Omental fat pad (tissue), 3 donors: ENCODE measurements at regions not wholly inside any gene's neighbourhood (a gene's known extent, or its start where the extent isn't known, plus 50 kb on each side); places are given as distances from the start of the nearest gene placed in this dataset.
"Not testable (repeated sequence)": the region's sequence is repeated elsewhere in the genome, so short reads cannot be mapped to it uniquely, and the experiment has no call there.

Experiments
- ATAC-seq: fragments of 150-250 bp; one replicate; pipeline ENCODE4 v1.9.1; 2016; ENCODE audit warnings: mild to moderate bottlenecking, moderate library complexity; ENCODE audit not compliant: low FRiP score
- DNase-seq: peaks from one replicate; pipeline ENCODE4 v3.0.0-alpha.2; 2019; ENCODE audit warnings: low spot score
- CTCF ChIP-seq, 3 donors: fragments of 450-650 bp; IDR thresholded peaks; one replicate each; pipeline ENCODE4 v1.5.1; 2016 to 2017; ENCODE audit warnings: antibody characterized with exemption in 3 of 3, mild to moderate bottlenecking in 3 of 3, moderate library complexity in 2 of 3

- TF ChIP-seq CTCF (IDR thresholded peaks at IDR 0.05) = no peak
- DNase-seq (no peak), ATAC-seq (no peak)
Measured at GRCh38 chr13:67389171-67389570, 159.0 kb upstream of the PCDH9 start.

DNA sequence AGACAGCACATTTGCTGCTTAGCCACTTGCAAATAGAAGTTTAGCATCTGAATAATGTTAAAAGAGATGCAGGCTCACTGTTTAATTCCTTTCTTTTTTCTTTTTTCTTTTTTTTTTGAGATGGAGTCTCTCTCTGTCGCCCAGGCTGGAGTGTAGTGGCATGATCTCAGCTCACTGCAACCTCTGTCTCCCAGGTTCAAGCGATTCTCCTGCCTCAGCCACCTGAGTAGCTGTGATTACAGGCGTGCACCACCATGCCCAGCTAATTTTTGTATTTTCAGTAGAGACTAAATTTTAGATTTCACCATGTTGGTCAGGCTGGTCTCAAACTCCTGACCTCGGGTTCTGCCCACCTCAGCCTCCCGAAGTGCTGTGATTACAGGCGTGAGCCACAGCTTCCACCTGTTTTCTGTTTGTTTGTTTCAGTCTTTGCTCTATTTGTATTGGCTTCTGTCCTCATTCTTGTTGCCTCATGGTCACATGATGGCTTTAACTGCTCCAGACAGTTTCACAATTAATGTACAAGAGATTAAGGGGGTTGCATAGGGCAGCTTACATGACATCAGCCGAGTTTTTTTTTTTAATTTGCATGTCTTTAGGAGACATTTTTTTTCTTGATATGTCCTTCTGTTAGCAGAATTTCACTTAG, 153.1 kb upstream of the PCDH9 start:
- DNase-seq, ATAC-seq: not testable (repeated sequence)

DNA sequence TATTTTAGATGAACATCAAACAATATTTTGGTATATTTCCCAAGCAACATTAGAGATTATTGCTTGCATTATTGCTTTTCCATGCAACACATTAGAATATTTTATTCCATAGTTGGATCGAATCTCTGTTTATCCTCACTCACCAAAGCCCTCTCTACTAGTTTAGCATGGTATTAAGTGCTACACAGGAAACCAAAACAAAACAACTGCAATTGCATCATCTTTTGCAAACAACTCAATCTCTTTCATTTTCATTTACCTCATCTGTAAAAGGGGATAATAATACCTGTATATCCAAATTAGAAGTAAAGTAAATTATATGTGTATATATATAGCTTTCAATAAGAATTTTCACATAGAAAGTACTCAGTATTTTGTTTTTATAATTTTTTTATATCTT, 147.8 kb upstream of the PCDH9 start:
- no peak for TF ChIP-seq CTCF (IDR thresholded peaks at IDR 0.05)
- no peak for DNase-seq

DNA sequence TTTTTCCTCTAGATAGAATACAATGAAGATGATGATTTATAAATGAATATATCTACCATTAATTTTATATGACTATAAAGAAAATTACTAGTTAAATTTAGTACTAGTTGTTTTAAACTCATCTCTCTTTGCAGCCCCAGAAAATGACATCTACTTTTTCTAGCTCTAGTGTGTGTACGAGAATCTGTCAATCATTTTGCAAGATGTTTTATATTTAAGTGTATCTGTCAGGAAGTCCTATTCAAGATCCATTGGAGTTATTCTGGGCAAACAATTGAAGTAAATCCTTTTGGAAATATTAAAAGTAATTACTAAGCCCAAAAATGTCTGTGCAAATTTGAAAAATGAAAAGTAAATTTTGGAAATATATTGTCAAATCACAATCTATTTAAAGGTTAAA, 144.3 kb upstream of the PCDH9 start:
- TF ChIP-seq CTCF (IDR thresholded peaks at IDR 0.05) = no peak
- ATAC-seq (no peak), DNase-seq (no peak)

More for the DNA sequence above, 147.8 kb upstream of the PCDH9 start:
- no peak for ATAC-seq

GRCh38 chr13:67372868-67373464, 142.8 kb upstream of the PCDH9 start:
- ATAC-seq (no peak), DNase-seq (no peak)

GRCh38 chr13:67369895-67370660, 139.9 kb upstream of the PCDH9 start:
- no peak for DNase-seq
- TF ChIP-seq CTCF (IDR thresholded peaks at IDR 0.05) = no peak
- no peak for ATAC-seq

More at GRCh38 chr13:67372868-67373464, 142.8 kb upstream of the PCDH9 start:
- no peak for TF ChIP-seq CTCF (IDR thresholded peaks at IDR 0.05)

GRCh38 chr13:67367399-67367798, 137.3 kb upstream of the PCDH9 start:
- ATAC-seq (no peak), DNase-seq (no peak)
- no peak for TF ChIP-seq CTCF (IDR thresholded peaks at IDR 0.05)
